NCI-H524 treated with DMSO at 0.1 percent for 48 hours (cell line): ENCODE measurements at regions not wholly inside any gene's neighbourhood (a gene's known extent, or its start where the extent isn't known, plus 50 kb on each side); places are given as distances from the start of the nearest gene placed in this dataset.
"Not testable (repeated sequence)": the region's sequence is repeated elsewhere in the genome, so short reads cannot be mapped to it uniquely, and the experiment has no call there.

Source experiments
- DNase-seq: peaks from one replicate; lab custom pipeline; 2025; lab: John Stamatoyannopoulos, UW

DNA sequence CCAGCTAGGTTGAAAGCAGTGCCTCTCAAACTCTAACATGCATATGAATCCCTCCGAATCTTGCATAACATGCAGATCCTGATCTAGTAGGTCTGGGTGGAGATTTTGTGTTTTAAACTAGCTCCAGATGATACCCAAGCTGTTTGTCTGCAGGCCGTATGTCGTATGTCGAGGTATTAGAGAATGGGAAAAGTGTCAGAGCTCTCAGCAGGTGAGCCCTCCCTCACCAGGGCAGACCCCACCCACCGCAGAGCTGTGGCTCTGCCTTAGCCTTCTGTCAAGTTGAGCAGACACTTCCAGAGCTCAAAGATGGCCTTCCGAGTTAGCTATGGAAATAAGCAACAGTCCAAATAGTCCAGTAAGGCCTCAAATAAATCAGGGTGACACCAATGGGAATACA, 83.2 kb upstream of the MAP3K1 start:
- no peak for DNase-seq

DNA sequence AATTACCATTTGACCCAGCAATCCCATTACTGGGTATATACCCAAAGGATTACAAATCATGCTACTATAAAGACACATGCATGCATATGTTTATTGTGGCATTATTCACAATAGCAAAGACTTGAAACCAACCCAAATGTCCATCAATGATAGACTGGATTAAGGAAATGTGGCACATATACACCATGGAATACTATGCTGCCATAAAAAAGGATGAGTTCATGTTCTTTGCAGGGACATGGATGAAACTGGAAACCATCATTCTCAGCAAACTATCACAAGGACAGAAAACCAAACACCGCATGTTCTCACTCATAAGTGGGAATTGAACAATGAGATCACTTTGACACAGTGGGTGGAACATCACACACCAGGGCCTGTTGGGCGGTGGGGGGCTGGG, 83.9 kb upstream of the MAP3K1 start:
- not testable (repeated sequence) for DNase-seq

DNA sequence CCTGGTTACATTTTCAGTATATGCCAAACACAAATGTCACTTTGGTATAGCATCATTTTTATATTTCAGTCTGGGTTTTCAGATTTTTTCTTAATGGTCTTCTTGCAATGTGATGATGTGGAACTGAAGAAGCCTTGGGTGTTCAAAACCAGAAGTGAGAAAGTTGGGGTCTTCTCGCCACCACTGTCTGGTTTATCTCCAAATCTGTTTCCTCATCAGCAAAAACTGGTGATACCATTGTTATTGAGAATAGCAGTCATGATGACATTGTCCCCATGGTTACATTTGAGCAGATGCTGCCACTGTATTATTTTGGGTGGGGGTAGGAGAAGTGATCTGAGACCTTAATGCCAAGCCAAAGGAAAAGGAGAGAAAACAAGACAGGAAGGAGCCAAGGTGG, 85.9 kb upstream of the MAP3K1 start:
- no peak for DNase-seq

DNA sequence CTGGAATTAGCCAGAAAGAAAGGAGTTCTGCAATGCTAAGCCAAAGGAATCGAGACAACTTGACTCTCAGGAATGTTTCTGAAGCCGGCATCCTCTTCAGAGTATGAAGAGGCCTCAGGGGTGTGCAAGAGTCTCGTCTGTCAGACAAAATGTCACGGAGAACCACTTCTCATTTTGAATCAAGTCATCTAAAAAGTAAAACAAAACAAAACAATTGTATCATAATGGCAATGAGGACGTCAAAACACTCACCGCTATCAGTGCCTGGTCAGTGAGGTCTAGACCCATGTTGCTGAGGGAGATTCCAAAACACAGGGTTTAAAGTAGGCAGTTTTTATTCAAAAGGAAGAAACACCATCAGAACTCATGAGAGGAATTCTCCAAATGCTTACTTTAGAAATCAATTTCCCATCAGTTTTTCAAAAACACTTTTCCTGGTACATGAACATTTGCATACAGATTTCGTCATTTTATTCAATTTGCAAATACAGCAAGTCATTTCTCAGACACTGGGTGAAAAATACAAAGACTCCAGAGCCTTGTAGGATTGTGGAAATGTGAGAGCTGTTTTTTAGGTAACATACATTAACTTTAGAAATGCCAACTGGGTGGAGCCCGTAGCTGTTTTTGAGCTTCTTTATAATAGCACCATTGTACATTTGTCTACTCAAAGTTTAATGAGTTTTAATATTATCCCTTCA, 89.5 kb upstream of the MAP3K1 start:
- DNase-seq, result no peak

DNA sequence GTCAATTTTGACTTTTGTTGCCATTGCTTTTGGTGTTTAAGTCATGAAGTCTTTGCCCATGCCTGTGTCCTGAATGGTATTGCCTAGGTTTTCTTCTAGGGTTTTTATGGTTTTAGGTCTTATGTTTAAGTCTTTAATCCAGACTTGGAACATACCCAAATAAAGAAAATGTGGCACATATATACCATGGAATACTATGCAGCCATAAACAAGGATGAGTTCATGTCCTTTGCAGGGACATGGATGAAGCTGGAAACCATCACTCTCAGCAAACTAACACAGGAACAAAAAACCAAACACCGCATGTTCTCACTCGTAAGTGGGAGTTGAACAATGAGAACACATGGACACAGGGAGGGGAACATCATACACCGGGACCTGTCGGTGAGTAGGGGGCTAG, 90.5 kb upstream of the MAP3K1 start:
- DNase-seq, result not testable (repeated sequence)

DNA sequence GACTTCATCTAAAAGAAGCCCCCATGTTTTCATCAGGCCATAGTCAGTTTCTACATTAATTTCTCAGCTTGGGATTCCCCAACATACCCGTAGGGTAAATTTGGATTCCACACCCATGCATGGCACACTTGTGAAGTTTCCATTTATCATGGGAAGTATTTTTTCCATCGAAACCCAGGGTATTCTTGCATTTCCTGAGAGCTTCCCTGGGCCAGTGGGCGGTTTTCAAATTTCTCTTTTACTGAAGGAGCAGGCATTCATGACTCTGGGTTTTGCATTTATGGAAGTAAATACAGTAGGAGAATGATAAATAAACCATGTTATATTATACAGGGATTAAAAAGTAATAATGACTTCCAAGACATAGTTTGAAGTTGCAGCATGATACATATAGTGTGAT, 93.0 kb upstream of the MAP3K1 start:
- no peak for DNase-seq

DNA sequence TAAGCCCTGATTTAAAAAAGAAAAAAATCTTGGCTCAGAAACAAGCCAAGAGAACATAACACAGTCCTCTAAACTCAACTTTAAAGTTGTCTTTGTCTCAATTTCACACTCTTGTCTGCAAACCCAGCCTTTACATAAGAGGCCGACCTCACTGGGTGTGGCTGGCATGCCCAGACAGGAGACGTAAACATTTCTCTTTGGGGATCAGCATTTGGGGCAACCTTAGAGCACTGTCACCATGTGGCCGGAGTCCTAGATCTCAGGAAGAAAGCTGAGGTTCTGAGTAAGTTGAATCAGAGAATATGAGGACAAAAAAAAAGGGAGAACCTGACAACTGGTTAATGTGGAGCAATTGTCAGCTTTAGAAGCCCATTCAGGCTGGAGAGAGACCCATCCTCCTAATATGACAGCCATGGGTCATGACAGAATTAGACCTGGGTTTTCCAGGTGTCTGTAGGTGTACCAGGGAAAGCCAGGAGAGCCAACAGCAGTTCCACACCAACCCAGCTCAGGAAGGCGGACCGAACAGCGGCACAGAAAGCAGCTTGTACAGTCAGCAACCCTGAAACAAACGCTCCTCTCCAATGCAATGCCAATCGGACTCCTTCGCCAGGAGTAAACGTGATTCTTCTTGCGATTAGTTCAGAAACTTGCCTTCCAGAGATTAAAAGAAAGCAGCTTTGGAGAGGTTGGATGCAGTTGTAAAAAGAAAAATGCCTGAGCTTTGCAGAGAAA, 97.9 kb upstream of the MAP3K1 start:
- DNase-seq, result no peak

DNA sequence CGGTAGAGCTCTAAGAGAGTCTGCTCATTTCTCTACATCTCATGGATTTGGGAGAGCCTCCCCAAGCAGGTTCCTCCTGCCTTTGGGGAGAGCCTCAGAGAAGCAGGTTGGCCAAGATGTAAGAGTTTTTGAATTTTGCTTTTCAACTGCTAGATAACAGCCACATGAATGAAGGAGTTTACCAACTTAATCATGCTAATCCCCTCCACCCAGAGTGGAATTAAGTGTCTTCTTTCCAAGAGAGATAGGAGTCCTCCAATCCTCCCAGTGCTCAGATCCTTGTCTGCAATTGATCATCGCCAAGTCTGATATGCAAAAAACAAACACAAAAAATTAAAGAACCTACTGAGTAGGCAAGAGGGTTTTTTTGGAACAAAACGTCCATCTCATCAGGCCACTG, 99.4 kb upstream of the MAP3K1 start:
- no peak for DNase-seq

DNA sequence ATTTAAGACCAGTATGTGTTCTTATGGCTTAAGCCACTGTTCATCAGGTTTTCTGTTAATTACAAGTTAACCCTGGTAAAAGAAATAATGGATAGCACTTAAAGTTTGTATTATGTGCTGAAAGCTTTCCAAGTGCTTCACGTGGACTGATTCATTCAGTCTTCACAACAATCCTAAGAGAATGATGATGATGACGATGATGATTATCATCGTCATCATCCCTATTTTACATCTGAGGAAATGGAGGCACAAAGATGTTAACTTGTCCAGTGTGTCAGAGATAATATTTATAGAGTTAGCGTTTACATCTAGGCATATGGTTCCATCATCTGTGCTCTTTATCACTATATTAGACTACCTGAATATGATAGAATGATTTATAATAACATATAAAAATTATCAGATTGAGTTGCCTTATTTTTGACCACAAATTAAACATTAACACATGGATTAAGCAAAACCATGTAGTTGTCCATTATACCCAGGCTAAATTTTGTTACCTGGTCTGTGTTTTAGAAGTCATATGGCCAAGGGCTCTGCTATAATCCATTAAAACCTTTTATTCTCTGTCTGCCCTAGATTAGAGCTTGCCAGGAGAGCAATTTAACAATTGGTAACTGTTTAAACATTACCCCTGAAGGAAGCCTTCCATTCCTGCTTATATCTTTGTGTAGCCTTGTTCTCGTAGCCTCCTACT, 102.3 kb upstream of the MAP3K1 start:
- no peak for DNase-seq

DNA sequence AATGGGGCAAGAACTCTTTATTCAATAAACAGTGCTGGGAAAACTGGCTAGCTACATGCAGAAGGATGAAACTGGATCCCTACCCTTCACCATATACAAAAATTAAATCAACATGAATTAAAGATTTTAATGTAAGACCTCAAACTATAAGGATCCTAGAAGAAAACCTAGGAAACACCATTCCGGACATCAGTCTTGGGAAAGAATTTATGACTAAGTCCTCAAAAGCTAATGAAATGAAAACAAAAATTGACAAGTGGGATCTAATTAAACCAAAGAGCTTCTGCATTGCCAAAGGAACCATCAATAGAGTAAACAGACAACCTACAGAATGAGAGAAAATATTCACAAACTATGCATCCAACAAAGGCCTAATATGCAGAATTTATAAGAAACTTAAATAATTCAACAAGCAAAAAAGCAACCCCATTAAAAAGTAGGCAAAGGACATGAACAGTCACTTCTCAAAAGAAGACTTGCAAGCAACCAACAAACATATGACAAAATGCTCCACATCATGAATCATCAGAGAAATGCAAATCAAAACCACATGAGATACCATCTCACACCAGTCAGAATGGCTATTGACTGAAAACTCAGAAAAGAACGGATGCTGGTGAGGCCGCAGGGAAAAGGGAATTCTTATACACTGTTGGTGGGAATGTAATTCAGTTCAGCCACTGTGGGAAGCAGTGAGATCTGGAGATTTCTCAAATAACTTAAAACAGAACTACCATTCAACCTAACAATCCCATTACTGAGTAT, 104.3 kb upstream of the MAP3K1 start:
- DNase-seq, result no peak

DNA sequence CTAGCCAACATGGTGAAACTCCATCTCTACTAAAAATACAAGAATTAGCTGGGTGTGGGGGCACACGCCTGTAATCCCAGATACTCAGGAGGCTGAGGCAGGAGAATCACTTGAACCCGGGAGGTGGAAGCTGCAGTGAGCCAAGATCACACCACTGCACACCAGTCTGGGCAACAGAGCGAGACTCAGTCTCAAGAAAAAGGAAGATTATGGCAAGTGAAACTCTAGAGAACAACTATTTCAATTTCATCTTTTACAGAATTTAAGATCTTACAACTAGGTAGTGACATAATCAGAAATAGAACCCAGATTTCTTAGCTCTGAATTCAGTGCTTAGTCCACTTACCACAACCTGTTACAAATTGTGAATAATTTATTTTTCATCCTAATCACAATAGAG, 108.8 kb upstream of the MAP3K1 start:
- DNase-seq, result no peak

DNA sequence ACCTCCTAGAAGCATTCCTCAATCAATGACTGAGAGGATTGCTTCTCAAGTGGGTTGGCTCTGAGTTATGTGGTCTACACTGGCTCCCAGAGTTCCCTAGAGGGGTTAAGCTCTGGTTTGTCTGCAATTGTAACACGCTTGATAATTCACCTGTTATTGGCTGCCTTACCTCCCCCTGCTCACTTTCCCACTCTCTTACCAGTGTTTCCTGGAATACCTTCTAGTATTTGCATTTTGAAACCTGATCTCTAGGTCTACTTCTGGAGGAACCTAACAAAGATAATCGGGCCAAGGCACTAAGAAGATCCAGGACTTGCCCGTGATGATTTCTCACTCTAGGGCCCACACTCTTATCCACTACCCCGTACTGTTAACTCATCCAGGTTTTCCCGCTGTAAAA, 110.1 kb upstream of the MAP3K1 start:
- no peak for DNase-seq

DNA sequence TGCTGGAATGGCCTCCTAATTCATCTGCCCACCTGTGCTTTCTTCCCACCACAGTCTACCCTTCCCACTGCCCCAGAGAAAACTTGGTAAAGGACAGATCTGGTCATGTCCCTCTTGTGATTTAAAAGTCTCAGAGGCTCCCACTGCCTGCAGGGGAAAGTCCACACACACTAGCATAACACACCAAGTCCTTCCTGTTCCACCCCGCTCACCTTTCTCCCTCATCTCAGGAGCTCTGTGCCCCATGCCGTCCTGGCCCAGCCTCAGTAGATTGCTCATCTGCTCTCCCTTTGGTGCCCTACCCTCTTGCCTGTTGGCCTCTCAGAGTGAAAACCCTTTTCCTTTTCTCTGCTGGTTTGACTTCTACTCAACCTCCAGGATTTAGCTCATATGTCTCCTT, 111.4 kb upstream of the MAP3K1 start:
- no peak for DNase-seq

DNA sequence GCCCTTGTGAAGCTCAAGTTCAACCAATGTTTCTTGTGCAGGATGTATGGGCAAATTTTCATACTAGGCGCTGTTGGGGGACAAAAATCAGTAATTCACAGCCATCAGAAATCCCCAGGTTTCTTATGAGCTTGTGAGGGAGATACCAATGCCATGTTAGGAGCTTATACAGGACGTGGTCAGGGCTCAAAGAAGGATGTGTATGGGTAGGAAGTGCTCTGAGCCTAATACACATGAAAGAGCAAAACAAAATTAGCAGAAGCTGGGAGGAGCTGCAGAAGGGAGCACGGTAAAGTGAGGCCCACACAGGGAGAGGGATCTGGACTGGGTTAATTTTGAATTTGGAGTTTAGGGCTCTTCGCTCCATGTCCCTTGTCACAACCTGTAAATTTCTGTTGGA, 114.6 kb upstream of the MAP3K1 start:
- no peak for DNase-seq

DNA sequence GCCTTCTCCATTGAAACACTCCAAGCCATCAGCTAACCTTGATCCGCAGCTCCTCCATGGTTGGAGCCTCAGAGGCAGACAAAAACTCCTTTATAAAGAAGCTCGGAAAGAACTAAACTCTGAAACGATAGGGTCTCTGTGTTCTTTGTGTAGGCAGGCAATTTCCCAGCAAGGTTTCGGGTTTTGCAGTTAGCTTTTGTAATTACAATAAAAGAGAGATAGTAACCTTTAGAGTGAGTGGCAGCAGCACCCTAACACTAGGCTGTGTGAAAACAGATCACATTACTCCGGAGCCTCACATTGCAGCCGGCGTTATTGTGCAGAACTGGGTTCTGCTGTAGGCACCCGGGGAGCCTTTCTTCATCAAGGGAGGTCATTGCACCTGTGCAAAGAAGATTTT, 115.8 kb upstream of the MAP3K1 start:
- no peak for DNase-seq

DNA sequence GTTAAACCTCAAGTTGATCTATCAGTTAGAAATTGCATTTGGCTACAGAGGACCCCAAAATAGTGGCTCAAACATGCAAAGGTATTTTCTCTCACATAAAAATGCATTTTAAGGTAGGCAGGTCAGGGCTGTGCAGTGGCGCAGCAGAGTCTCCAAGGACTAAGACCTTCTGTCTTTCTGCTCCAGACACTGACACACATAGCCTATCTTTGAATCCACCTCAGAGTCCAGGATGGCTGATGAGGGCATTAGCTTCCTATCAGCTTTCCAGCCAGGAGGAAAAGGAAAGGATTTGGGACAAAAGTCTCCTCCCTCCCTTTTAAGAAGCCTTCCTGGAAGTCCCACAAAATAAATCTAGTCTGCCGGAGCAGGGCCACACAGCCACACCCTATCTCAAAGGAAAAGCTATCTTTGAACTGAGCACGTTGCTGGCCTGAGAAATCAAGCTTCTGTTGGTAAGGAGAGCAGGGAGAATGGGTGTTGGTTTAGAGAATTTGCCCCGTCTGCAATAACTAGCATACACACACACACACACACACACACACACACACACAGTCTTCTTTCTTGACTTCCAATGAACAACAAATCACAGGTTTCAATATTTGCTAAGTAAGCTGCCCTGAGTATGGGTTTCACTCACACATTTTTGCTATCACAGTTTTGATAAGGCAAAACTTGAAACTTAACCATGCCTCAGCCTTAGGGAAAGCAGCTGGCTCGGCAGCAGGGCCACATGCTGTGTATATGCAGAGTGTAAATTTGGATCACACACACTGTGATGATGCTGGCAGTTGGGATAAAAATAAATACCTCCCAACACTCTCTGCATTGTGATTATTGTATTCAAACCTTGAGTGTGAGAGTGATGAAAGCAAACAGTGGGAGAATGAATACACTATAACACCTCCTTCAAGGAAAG, 116.6 kb upstream of the MAP3K1 start:
- DNase-seq, result no peak

DNA sequence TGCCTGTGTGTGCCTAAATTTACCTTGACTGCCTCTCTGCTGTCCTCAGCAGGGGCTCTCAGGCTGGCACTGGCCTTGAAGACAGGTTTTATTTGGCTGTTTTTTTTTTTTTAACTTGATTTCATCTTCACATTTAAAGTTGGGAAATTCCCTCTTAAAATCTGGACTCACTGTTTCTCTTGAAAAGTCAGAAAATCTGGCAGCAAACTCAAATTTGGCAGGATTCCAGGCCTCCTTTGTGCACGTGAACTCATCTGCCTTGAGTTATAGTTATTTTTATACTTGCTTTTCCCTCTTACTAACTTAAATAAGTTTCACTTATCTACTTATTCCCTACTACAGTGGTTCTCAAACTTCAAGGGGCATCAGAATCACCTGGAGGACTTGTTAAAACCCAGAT, 118.4 kb upstream of the MAP3K1 start:
- DNase-seq, result no peak

DNA sequence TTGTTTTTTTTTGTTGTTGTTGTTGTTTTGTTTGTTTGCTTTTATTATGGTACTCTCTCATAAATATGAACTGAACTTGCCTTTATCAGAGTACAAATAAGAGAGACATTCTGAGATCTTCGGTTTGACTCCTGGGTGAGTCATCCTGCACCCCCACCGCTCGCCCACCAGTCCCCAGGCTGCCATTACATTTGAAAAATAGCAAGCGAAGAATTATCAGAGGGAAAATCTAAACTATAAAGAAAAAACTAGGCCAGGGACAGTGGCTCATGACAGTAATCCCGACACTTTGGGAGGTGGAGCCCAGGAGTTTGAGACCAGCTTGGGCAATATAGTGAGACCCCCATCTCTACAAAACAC, 122.1 kb upstream of the MAP3K1 start:
- DNase-seq, result no peak

DNA sequence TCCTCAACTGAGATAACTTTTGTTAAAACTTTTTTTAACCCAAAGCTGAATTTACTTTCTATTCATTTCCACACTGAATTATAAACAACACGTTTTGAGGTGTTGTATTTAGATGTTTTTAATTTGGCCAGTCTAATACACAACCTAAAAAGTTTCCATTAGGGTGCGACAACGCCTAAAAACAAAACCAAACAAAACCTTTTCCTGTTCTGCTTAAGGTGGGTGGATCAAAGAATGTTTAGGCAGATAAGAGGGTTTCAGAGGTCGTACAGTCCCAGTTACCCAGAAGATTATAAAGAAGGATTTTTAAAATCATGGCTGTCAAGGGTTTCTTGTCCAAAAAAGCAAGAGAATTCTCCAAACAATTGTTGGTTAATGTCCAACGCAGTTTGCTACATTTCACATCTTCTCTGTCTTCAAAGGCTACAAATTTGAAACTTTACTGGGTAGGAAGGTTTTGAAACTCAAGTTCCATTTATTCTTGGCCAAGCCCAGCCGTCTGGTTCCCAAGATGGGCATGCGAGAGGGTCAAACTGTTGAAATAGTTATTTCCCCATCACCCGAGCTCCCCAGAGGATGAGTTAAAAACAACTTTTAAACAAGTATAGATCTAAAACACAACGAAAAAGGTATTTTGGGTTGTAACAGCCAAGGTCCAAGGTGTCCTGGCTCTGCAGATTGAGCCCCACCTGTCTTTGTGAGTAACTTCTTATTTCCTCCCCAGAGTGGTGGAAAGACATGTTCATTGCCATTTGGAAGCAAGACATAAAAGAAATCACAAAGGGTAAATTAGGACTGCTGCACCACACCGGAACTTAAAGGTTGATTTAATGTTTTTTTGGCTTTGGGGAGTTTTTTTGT, 122.8 kb upstream of the MAP3K1 start:
- no peak for DNase-seq

DNA sequence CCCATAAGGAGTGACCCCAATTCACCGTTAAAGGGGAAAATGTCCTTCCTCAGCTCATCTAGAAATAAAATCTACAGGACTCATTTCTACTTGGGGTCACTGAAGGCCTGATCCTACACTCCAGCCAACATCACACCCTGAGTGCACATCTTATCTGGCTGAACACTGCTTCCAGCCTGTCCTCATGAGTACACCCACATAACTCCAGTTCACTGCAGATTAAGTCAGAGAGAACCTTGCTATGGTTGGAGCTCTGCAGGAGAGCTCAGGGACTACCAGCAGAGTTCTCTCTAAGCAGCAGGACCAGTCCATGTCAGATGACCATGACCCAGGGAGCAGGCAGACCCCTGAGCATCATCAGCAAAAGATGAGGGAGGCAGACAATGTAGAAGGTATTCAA, 126.9 kb upstream of the MAP3K1 start:
- no peak for DNase-seq
